ENCODE measurements at regions not wholly inside any gene's neighbourhood (a gene's known extent, or its start where the extent isn't known, plus 50 kb on each side); places are given as distances from the start of the nearest gene placed in this dataset.

DNA sequence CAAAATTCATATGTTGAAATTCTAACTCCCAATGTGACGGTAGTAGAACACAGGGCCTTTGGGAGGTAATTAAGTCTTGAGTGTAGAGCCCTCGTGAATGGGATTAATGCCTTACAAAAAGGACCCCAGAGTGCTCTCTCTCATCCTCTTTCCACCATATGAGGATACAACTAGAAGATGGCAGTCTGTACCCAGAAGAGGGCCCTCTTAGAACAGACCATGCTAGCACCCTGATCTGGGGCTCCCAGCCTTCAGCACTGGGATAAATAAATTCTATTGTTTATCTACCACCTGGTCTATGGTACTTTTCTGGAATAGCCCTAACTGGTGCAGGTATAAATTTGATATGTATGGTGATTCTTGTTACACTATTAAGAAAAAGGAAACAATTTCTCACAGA, 332.3 kb downstream of the BRINP1 start:
- no peak for TF ChIP-seq ZNF70 (CRISPR knock-in tag; IDR thresholded peaks at IDR 0.05)
- TF ChIP-seq RARB (CRISPR knock-in tag; IDR thresholded peaks at IDR 0.05) = no peak
- TF ChIP-seq ZC3H10 (CRISPR knock-in tag; IDR thresholded peaks at IDR 0.05) = no peak
- TF ChIP-seq, protein P1, sequence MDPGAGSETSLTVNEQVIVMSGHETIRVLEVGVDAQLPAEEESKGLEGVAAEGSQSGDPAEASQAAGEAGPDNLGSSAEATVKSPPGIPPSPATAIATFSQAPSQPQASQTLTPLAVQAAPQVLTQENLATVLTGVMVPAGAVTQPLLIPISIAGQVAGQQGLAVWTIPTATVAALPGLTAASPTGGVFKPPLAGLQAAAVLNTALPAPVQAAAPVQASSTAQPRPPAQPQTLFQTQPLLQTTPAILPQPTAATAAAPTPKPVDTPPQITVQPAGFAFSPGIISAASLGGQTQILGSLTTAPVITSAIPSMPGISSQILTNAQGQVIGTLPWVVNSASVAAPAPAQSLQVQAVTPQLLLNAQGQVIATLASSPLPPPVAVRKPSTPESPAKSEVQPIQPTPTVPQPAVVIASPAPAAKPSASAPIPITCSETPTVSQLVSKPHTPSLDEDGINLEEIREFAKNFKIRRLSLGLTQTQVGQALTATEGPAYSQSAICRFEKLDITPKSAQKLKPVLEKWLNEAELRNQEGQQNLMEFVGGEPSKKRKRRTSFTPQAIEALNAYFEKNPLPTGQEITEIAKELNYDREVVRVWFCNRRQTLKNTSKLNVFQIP (CRISPR knock-in tag; IDR thresholded peaks at IDR 0.05; ENCODE audit: borderline replicate concordance, low read depth) = no peak
- no peak for TF ChIP-seq TOX (CRISPR knock-in tag; IDR thresholded peaks at IDR 0.05; ENCODE audit: borderline replicate concordance)
- TF ChIP-seq TCF4 (CRISPR knock-in tag; IDR thresholded peaks at IDR 0.05; ENCODE audit: borderline replicate concordance) = no peak
- no peak for TF ChIP-seq OSR1 (CRISPR knock-in tag; IDR thresholded peaks at IDR 0.05)
- TF ChIP-seq BACH2 (CRISPR knock-in tag; IDR thresholded peaks at IDR 0.05; ENCODE audit: borderline replicate concordance) = no peak
- TF ChIP-seq, protein P2, sequence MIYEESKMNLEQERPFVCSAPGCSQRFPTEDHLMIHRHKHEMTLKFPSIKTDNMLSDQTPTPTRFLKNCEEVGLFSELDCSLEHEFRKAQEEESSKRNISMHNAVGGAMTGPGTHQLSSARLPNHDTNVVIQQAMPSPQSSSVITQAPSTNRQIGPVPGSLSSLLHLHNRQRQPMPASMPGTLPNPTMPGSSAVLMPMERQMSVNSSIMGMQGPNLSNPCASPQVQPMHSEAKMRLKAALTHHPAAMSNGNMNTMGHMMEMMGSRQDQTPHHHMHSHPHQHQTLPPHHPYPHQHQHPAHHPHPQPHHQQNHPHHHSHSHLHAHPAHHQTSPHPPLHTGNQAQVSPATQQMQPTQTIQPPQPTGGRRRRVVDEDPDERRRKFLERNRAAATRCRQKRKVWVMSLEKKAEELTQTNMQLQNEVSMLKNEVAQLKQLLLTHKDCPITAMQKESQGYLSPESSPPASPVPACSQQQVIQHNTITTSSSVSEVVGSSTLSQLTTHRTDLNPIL (CRISPR knock-in tag; IDR thresholded peaks at IDR 0.05; ENCODE audit: low read depth) = no peak
- no peak for TF ChIP-seq ZFP30 (CRISPR knock-in tag; IDR thresholded peaks at IDR 0.05)
- TF ChIP-seq ZFP3 (CRISPR knock-in tag; IDR thresholded peaks at IDR 0.05) = no peak
- no peak for TF ChIP-seq ARNTL (CRISPR knock-in tag; IDR thresholded peaks at IDR 0.05; ENCODE audit: borderline replicate concordance, low read depth)
- ATAC-seq = no peak

DNA sequence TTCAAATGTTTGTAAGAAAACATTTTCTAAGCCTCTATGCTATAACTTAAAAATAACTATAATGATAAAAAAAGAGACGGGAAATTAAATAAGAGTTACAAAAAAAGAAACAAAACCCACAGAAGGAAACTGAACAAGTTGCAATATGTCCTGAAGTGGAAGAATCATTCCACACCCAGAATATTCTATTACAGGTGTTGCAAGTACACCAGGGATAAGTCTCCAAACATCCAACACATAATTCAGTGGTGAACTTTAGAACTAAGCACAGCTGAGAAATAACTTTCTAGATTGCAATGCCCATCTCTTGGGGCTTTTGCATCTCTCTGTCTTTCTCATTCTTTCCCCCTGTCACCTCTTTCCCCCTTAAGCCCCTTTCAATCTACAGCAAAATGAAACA, 325.2 kb downstream of the BRINP1 start:
- no peak for ATAC-seq
- TF ChIP-seq BACH2 (CRISPR knock-in tag; IDR thresholded peaks at IDR 0.05; ENCODE audit: borderline replicate concordance) (no peak), ARNTL (CRISPR knock-in tag; IDR thresholded peaks at IDR 0.05; ENCODE audit: borderline replicate concordance, low read depth) (no peak), ZC3H10 (CRISPR knock-in tag; IDR thresholded peaks at IDR 0.05) (no peak), PATZ1 (CRISPR knock-in tag; IDR thresholded peaks at IDR 0.05; ENCODE audit: borderline replicate concordance) (no peak), PPARA (CRISPR knock-in tag; IDR thresholded peaks at IDR 0.05; ENCODE audit: borderline replicate concordance) (no peak), GLIS3 (CRISPR knock-in tag; IDR thresholded peaks at IDR 0.05) (no peak), ISL1 (CRISPR knock-in tag; IDR thresholded peaks at IDR 0.05) (no peak), TSHZ2 (CRISPR knock-in tag; IDR thresholded peaks at IDR 0.05) (no peak), OSR1 (CRISPR knock-in tag; IDR thresholded peaks at IDR 0.05) (no peak), SNAI2 (CRISPR knock-in tag; IDR thresholded peaks at IDR 0.05) (no peak), ZNF565 (CRISPR knock-in tag; conservative IDR thresholded peaks at IDR 0.05; ENCODE audit: low read depth) (no peak), TCF4 (CRISPR knock-in tag; IDR thresholded peaks at IDR 0.05; ENCODE audit: borderline replicate concordance) (no peak), TOX (CRISPR knock-in tag; IDR thresholded peaks at IDR 0.05; ENCODE audit: borderline replicate concordance) (no peak), ZNF70 (CRISPR knock-in tag; IDR thresholded peaks at IDR 0.05) (no peak), ESRRG (CRISPR knock-in tag; IDR thresholded peaks at IDR 0.05) (no peak), CSDC2 (CRISPR knock-in tag; IDR thresholded peaks at IDR 0.05) (no peak), RARB (CRISPR knock-in tag; IDR thresholded peaks at IDR 0.05) (no peak)
- TF ChIP-seq, protein P2 (CRISPR knock-in tag; IDR thresholded peaks at IDR 0.05; ENCODE audit: low read depth) = no peak

DNA sequence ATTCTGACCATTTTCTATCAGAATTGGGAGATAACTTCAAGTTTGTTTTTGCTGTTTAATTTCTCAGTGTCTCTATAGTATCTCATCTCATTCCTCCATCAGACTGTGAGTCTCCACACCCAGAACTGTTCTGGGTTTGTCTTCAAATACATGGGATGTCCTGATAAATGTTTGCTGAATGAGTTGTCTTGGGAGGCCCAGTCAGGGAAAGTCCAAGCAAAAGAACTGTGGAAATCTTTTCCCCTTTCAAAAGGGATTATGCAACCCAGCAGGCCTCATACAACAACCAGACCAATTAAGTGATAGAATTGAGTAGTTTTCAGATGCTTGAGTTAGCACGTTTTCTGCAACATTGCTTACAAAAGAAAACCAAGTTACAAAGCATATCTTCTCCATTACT, 324.4 kb downstream of the BRINP1 start:
- TF ChIP-seq ESRRG (CRISPR knock-in tag; IDR thresholded peaks at IDR 0.05) = no peak
- TF ChIP-seq GLIS3 (CRISPR knock-in tag; IDR thresholded peaks at IDR 0.05) = no peak
- TF ChIP-seq CSDC2 (CRISPR knock-in tag; IDR thresholded peaks at IDR 0.05) = no peak
- TF ChIP-seq ZC3H10 (CRISPR knock-in tag; IDR thresholded peaks at IDR 0.05) = no peak
- no peak for TF ChIP-seq CSRNP3 (CRISPR knock-in tag; IDR thresholded peaks at IDR 0.05)
- TF ChIP-seq TSHZ2 (CRISPR knock-in tag; IDR thresholded peaks at IDR 0.05) = no peak
- no peak for TF ChIP-seq ZFP30 (CRISPR knock-in tag; IDR thresholded peaks at IDR 0.05)
- TF ChIP-seq ZFP3 (CRISPR knock-in tag; IDR thresholded peaks at IDR 0.05) = no peak
- ATAC-seq = no peak
